ENCODE measurements at regions not wholly inside any gene's neighbourhood (a gene's known extent, or its start where the extent isn't known, plus 50 kb on each side); places are given as distances from the start of the nearest gene placed in this dataset.

GRCh38 chr20:39474879-39475278 lies 512.7 kb downstream of the DHX35 start:
- in situ Hi-C loops (cut with MboI; ENCODE audit: low sequenced_read_pairs): no loop called here

GRCh38 chr20:39473536-39473935 lies 511.4 kb downstream of the DHX35 start:
- in situ Hi-C loops (cut with MboI; ENCODE audit: low sequenced_read_pairs): no loop called here

GRCh38 chr20:39468703-39469102 lies 506.6 kb downstream of the DHX35 start:
- in situ Hi-C loops (cut with MboI; ENCODE audit: low sequenced_read_pairs): no loop called here

- in situ Hi-C loops (cut with MboI; ENCODE audit: low sequenced_read_pairs): no loop called here
These were observed 502.1 kb downstream of the DHX35 start for GRCh38 chr20:39464238-39464637.

GRCh38 chr20:39462416-39462945 lies 500.3 kb downstream of the DHX35 start:
- in situ Hi-C loops (cut with MboI; ENCODE audit: low sequenced_read_pairs): no loop called here

GRCh38 chr20:39458452-39458851 lies 496.3 kb downstream of the DHX35 start:
- in situ Hi-C loops (cut with MboI; ENCODE audit: low sequenced_read_pairs): no loop called here

GRCh38 chr20:39453890-39454289 lies 491.7 kb downstream of the DHX35 start:
- in situ Hi-C loops (cut with MboI; ENCODE audit: low sequenced_read_pairs): no loop called here

- in situ Hi-C loops (cut with MboI; ENCODE audit: low sequenced_read_pairs): no loop called here
These were observed 490.6 kb downstream of the DHX35 start for GRCh38 chr20:39452583-39453340.

GRCh38 chr20:39451386-39451785 lies 489.2 kb downstream of the DHX35 start:
- in situ Hi-C loops (cut with MboI; ENCODE audit: low sequenced_read_pairs): no loop called here

GRCh38 chr20:39446397-39446796 lies 484.3 kb downstream of the DHX35 start:
- in situ Hi-C loops (cut with MboI; ENCODE audit: low sequenced_read_pairs): no loop called here

- in situ Hi-C loops (cut with MboI; ENCODE audit: low sequenced_read_pairs): no loop called here
These were observed 483.0 kb downstream of the DHX35 start for GRCh38 chr20:39445095-39445494.

GRCh38 chr20:39433466-39433865 lies 471.3 kb downstream of the DHX35 start:
- in situ Hi-C loops (cut with MboI; ENCODE audit: low sequenced_read_pairs): no loop called here

- in situ Hi-C loops (cut with MboI; ENCODE audit: low sequenced_read_pairs): no loop called here
These were observed 469.1 kb downstream of the DHX35 start for GRCh38 chr20:39431091-39431880.

- in situ Hi-C loops (cut with MboI; ENCODE audit: low sequenced_read_pairs): no loop called here
These were observed 467.6 kb downstream of the DHX35 start for GRCh38 chr20:39429726-39430125.

- in situ Hi-C loops (cut with MboI; ENCODE audit: low sequenced_read_pairs): no loop called here
These were observed 463.0 kb downstream of the DHX35 start for GRCh38 chr20:39424962-39425678.

GRCh38 chr20:39421571-39422105 lies 459.5 kb downstream of the DHX35 start:
- in situ Hi-C loops (cut with MboI; ENCODE audit: low sequenced_read_pairs): no loop called here

GRCh38 chr20:39412091-39412490 lies 449.9 kb downstream of the DHX35 start:
- in situ Hi-C loops (cut with MboI; ENCODE audit: low sequenced_read_pairs): no loop called here

- in situ Hi-C loops (cut with MboI; ENCODE audit: low sequenced_read_pairs): no loop called here
These were observed 437.3 kb downstream of the DHX35 start for GRCh38 chr20:39399463-39399862.

- in situ Hi-C loops (cut with MboI; ENCODE audit: low sequenced_read_pairs): no loop called here
These were observed 436.5 kb downstream of the DHX35 start for GRCh38 chr20:39398656-39399055.

- in situ Hi-C loops (cut with MboI; ENCODE audit: low sequenced_read_pairs): no loop called here
These were observed 435.5 kb downstream of the DHX35 start for GRCh38 chr20:39397646-39398045.
